ENCODE measurements at regions not wholly inside any gene's neighbourhood (a gene's known extent, or its start where the extent isn't known, plus 50 kb on each side); places are given as distances from the start of the nearest gene placed in this dataset.

- DNase-seq (ENCODE audit: insufficient read length, low spot score) (no peak), FAIRE-seq (no peak)
These were observed 60.8 kb upstream of the DOCK1 start for GRCh38 chr10:126844406-126844805.

GRCh38 chr10:126846469-126846868, 58.8 kb upstream of the DOCK1 start:
- DNase-seq (ENCODE audit: insufficient read length, low spot score) (no peak), FAIRE-seq (no peak)

GRCh38 chr10:126846959-126847358, 58.3 kb upstream of the DOCK1 start:
- FAIRE-seq (no peak), DNase-seq (ENCODE audit: insufficient read length, low spot score) (no peak)

GRCh38 chr10:126847666-126848065, 57.6 kb upstream of the DOCK1 start:
- no peak for FAIRE-seq
- no peak for DNase-seq (ENCODE audit: insufficient read length, low spot score)

GRCh38 chr10:126849646-126850045, 55.6 kb upstream of the DOCK1 start:
- DNase-seq (ENCODE audit: insufficient read length, low spot score) = no peak
- FAIRE-seq = no peak

- DNase-seq (ENCODE audit: insufficient read length, low spot score) = no peak
- FAIRE-seq = no peak
These were observed 53.7 kb upstream of the DOCK1 start for GRCh38 chr10:126851414-126852108.

GRCh38 chr10:126854726-126855495, 50.3 kb upstream of the DOCK1 start:
- FAIRE-seq (no peak), DNase-seq (ENCODE audit: insufficient read length, low spot score) (no peak)
